ENCODE measurements at regions not wholly inside any gene's neighbourhood (a gene's known extent, or its start where the extent isn't known, plus 50 kb on each side); places are given as distances from the start of the nearest gene placed in this dataset.

- no peak for TF ChIP-seq EZH2 (IDR thresholded peaks at IDR 0.05; ENCODE audit: borderline replicate concordance, low read depth, low read length, poor library complexity, severe bottlenecking)
- TF ChIP-seq CTCF (conservative IDR thresholded peaks at IDR 0.05; ENCODE audit: low read depth, low read length) = no peak
Measured at GRCh38 chr11:44470854-44471253, 94.6 kb upstream of the CD82 start.
